K562 (cell line): ENCODE measurements at regions not wholly inside any gene's neighbourhood (a gene's known extent, or its start where the extent isn't known, plus 50 kb on each side); places are given as distances from the start of the nearest gene placed in this dataset.

Experiments used
- CBX3 ChIP-seq, 2 experiments: IDR thresholded peaks; 1 replicate in 1 of 2; 2 replicates in 1 of 2; pipeline ENCODE4 v1.6.1; 2012; ENCODE audit warnings: inconsistent platforms in 2 of 2, low read length in 2 of 2, borderline replicate concordance in 1 of 2, control low read depth in 1 of 2
- CHCHD3 ChIP-seq: fragments of 250-450 bp; sonication (Bioruptor Pico); IDR thresholded peaks from 2 replicates; pipeline ENCODE4 v2.1.2; 2022; ENCODE audit warnings: mild to moderate bottlenecking
- ESRRA ChIP-seq: fragments of 450-650 bp; IDR thresholded peaks from 2 replicates; pipeline ENCODE4 v1.6.1; 2014; ENCODE audit warnings: low read depth, mild to moderate bottlenecking, moderate library complexity, borderline replicate concordance
- HDAC6 ChIP-seq: IDR thresholded peaks from 2 replicates; pipeline ENCODE4 v1.6.1; 2012; ENCODE audit warnings: low read depth, mild to moderate bottlenecking, control low read depth, inconsistent platforms, low read length, moderate library complexity
- HNRNPLL ChIP-seq: fragments of 200-400 bp; formaldehyde crosslinking; IDR thresholded peaks from 2 replicates; pipeline ENCODE4 v1.6.1; 2017; ENCODE audit warnings: low read length, low read depth, mild to moderate bottlenecking; ENCODE audit not compliant: poor library complexity, severe bottlenecking
- MTF1 ChIP-seq: fragments of 250-450 bp; sonication (Bioruptor Pico); IDR thresholded peaks from 2 replicates; pipeline ENCODE4 v1.9.0; 2021; ENCODE audit warnings: moderate library complexity, mild to moderate bottlenecking, inconsistent platforms, borderline replicate concordance
- PCBP1 ChIP-seq: fragments of 200-400 bp; formaldehyde crosslinking; IDR thresholded peaks from 2 replicates; pipeline ENCODE4 v1.6.1; 2018; ENCODE audit warnings: mild to moderate bottlenecking, low read depth, low read length; ENCODE audit not compliant: poor library complexity, severe bottlenecking
- RCOR1 ChIP-seq, 2 experiments: IDR thresholded peaks; 2 replicates each; pipeline ENCODE4 v1.6.1; 2012; ENCODE audit warnings: low read depth in 2 of 2, low read length in 2 of 2, borderline replicate concordance in 1 of 2, improper control_type of control experiment in 1 of 2
- TRIM28 ChIP-seq: fragments of 450-650 bp; IDR thresholded peaks from 2 replicates; pipeline ENCODE4 v1.6.1; 2017
- ZBTB8A ChIP-seq: fragments of 450-650 bp; IDR thresholded peaks from 2 replicates; pipeline ENCODE4 v1.6.1; 2018; ENCODE audit warnings: mild to moderate bottlenecking, moderate library complexity; ENCODE audit not compliant: partially characterized antibody
- ZNF586 ChIP-seq: fragments of 450-650 bp; formaldehyde crosslinking; conservative IDR thresholded peaks from 2 replicates; pipeline ENCODE4 v1.4.0; 2020; ENCODE audit warnings: mild to moderate bottlenecking, moderate library complexity
- TF ChIP-seq, protein P1 (sequence below): conservative IDR thresholded peaks from 2 replicates; pipeline ENCODE4 v1.6.1; 2011; ENCODE audit warnings: low read depth, mild to moderate bottlenecking, low read length; ENCODE audit not compliant: control insufficient read depth
- TF ChIP-seq, protein P2 (sequence below): IDR thresholded peaks from 3 replicates; pipeline ENCODE4 v1.6.1; 2011; ENCODE audit warnings: borderline replicate concordance, mild to moderate bottlenecking; ENCODE audit not compliant: insufficient read length, insufficient read depth
- TF ChIP-seq, protein P3 (sequence below): fragments of 450-650 bp; IDR thresholded peaks from 2 replicates; pipeline ENCODE4 v1.6.1; 2016; ENCODE audit warnings: borderline replicate concordance
- TF ChIP-seq, protein P4 (sequence below): IDR thresholded peaks from 2 replicates; pipeline ENCODE4 v1.6.1; 2011; ENCODE audit warnings: borderline replicate concordance, low read depth, mild to moderate bottlenecking, moderate library complexity, low read length; ENCODE audit not compliant: insufficient read depth, poor library complexity, severe bottlenecking
- TF ChIP-seq, protein P5 (sequence below): fragments of 450-650 bp; IDR thresholded peaks from 2 replicates; pipeline ENCODE4 v1.6.1; 2016; ENCODE audit warnings: low read depth, mild to moderate bottlenecking, moderate library complexity

DNA sequence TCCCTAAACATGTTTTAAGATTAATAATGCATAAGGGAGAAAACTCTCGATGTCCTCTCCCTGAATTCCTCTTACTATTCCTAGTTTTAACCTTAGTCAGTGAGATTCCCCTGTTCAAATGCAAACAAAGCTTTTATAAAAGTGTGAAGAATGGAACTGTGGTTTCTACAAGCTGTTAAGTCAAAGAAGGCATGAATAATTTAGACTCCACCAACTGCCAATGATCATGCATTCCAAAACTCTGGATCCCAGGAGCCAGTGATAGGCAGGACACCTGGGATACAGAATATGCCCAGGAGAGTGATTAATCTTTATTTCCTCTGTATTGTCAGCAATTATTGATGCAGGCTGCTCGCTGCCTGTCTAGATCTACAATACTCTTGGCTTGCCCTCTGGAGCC is 190.3 kb upstream of the ATF7IP start (continued):
- TF ChIP-seq HNRNPLL, result no peak
- TF ChIP-seq TRIM28, result no peak
- TF ChIP-seq, protein P1, sequence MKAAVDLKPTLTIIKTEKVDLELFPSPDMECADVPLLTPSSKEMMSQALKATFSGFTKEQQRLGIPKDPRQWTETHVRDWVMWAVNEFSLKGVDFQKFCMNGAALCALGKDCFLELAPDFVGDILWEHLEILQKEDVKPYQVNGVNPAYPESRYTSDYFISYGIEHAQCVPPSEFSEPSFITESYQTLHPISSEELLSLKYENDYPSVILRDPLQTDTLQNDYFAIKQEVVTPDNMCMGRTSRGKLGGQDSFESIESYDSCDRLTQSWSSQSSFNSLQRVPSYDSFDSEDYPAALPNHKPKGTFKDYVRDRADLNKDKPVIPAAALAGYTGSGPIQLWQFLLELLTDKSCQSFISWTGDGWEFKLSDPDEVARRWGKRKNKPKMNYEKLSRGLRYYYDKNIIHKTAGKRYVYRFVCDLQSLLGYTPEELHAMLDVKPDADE, result no peak
- no peak for TF ChIP-seq RCOR1 (IDR thresholded peaks at IDR 0.05; ENCODE audit: borderline replicate concordance in 1 of 2, low read depth in 2 of 2, low read length in 2 of 2)
- no peak for TF ChIP-seq ZNF586
- TF ChIP-seq ESRRA, result no peak
- TF ChIP-seq MTF1 (CRISPR knock-in tag), result no peak
- TF ChIP-seq PCBP1, result no peak
- no peak for TF ChIP-seq CBX3 (IDR thresholded peaks at IDR 0.05; ENCODE audit: borderline replicate concordance in 1 of 2, low read length in 2 of 2)
- no peak for TF ChIP-seq ZBTB8A
- no peak for TF ChIP-seq CHCHD3 (CRISPR knock-in tag)
- TF ChIP-seq, protein P2, sequence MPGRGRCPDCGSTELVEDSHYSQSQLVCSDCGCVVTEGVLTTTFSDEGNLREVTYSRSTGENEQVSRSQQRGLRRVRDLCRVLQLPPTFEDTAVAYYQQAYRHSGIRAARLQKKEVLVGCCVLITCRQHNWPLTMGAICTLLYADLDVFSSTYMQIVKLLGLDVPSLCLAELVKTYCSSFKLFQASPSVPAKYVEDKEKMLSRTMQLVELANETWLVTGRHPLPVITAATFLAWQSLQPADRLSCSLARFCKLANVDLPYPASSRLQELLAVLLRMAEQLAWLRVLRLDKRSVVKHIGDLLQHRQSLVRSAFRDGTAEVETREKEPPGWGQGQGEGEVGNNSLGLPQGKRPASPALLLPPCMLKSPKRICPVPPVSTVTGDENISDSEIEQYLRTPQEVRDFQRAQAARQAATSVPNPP, result no peak
- TF ChIP-seq, protein P3, sequence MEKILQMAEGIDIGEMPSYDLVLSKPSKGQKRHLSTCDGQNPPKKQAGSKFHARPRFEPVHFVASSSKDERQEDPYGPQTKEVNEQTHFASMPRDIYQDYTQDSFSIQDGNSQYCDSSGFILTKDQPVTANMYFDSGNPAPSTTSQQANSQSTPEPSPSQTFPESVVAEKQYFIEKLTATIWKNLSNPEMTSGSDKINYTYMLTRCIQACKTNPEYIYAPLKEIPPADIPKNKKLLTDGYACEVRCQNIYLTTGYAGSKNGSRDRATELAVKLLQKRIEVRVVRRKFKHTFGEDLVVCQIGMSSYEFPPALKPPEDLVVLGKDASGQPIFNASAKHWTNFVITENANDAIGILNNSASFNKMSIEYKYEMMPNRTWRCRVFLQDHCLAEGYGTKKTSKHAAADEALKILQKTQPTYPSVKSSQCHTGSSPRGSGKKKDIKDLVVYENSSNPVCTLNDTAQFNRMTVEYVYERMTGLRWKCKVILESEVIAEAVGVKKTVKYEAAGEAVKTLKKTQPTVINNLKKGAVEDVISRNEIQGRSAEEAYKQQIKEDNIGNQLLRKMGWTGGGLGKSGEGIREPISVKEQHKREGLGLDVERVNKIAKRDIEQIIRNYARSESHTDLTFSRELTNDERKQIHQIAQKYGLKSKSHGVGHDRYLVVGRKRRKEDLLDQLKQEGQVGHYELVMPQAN, result no peak
- no peak for TF ChIP-seq HDAC6
- TF ChIP-seq, protein P4, sequence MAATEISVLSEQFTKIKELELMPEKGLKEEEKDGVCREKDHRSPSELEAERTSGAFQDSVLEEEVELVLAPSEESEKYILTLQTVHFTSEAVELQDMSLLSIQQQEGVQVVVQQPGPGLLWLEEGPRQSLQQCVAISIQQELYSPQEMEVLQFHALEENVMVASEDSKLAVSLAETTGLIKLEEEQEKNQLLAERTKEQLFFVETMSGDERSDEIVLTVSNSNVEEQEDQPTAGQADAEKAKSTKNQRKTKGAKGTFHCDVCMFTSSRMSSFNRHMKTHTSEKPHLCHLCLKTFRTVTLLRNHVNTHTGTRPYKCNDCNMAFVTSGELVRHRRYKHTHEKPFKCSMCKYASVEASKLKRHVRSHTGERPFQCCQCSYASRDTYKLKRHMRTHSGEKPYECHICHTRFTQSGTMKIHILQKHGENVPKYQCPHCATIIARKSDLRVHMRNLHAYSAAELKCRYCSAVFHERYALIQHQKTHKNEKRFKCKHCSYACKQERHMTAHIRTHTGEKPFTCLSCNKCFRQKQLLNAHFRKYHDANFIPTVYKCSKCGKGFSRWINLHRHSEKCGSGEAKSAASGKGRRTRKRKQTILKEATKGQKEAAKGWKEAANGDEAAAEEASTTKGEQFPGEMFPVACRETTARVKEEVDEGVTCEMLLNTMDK, result no peak
- TF ChIP-seq, protein P5, sequence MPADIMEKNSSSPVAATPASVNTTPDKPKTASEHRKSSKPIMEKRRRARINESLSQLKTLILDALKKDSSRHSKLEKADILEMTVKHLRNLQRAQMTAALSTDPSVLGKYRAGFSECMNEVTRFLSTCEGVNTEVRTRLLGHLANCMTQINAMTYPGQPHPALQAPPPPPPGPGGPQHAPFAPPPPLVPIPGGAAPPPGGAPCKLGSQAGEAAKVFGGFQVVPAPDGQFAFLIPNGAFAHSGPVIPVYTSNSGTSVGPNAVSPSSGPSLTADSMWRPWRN, result no peak
